ENCODE measurements at regions not wholly inside any gene's neighbourhood (a gene's known extent, or its start where the extent isn't known, plus 50 kb on each side); places are given as distances from the start of the nearest gene placed in this dataset.

- WGBS, 2 experiments (ENCODE audit: extremely low coverage in 2 of 2, insufficient read length in 1 of 2) = 0% methylated on average over 1 of the region's 3 CpGs; no CpG with 5 or more reads in 1 of the 2 experiments
- TF ChIP-seq USF2 (IDR thresholded peaks at IDR 0.05; ENCODE audit: low read depth, low read length) = no peak
- no peak for TF ChIP-seq BHLHE40 (IDR thresholded peaks at IDR 0.05; ENCODE audit: low read depth, low read length)
- TF ChIP-seq CTCF (conservative IDR thresholded peaks at IDR 0.05; ENCODE audit: low read depth, low read length) = no peak
These were observed 95.4 kb downstream of the KCNE4 start for GRCh38 chr2:223147431-223147830.

More at GRCh38 chr2:223147431-223147830, 95.4 kb downstream of the KCNE4 start:
- BruUV-seq (replicated peaks) = no TSS peak
- intact Hi-C loops (cut with micrococcal nuclease) = no loop called here
- Histone ChIP-seq H4K5ac (ENCODE audit: low read depth, low read length) (no peak overlapping the region), H2BK20ac (ENCODE audit: low read depth, low read length) (no peak overlapping the region), H3K18ac (ENCODE audit: low read depth, low read length) (no peak overlapping the region), H3K4me3 (ENCODE audit: insufficient read depth, low read depth, low read length) (no peak overlapping the region), H3K36me3 (ENCODE audit: control insufficient read depth, insufficient read depth, low read length) (no peaks in the 10 kb centered on the region), H3K9ac (ENCODE audit: low read depth, low read length) (no peak overlapping the region), H3K4me2 (ENCODE audit: low read depth, low read length) (no peak overlapping the region), H2AK5ac (ENCODE audit: low read depth, low read length) (no peak overlapping the region), H3K9me1 (ENCODE audit: insufficient read depth, low read length) (no peaks in the 10 kb centered on the region), H2BK5ac (ENCODE audit: low read depth, low read length, poor library complexity, severe bottlenecking) (no peak overlapping the region), H3K23ac (ENCODE audit: low read depth, low read length) (no peak overlapping the region), H3K4me1 (ENCODE audit: control insufficient read depth, insufficient read depth, low read length) (no peaks in the 10 kb centered on the region), H4K20me1 (ENCODE audit: insufficient read depth, low read length) (no peaks in the 10 kb centered on the region), H3K4ac (ENCODE audit: low read depth, low read length) (no peak overlapping the region), H2AK9ac (replicated peaks; ENCODE audit: low read depth, low read length, poor library complexity) (no peak overlapping the region), H4K8ac (ENCODE audit: low read depth in 2 of 2, low read length in 2 of 2) (no peak overlapping the region), H2BK15ac (ENCODE audit: low read depth, low read length) (no peak overlapping the region), H3K27ac (ENCODE audit: insufficient read depth, low read length) (no peak overlapping the region), H2AFZ (replicated peaks; ENCODE audit: low read length, poor library complexity) (no peak overlapping the region), H3K14ac (replicated peaks; ENCODE audit: low read depth, low read length) (no peak overlapping the region), H3K56ac (ENCODE audit: extremely low read depth, insufficient read depth, low read length) (no peak overlapping the region), H4K91ac (ENCODE audit: insufficient read depth, low read depth, low read length) (no peak overlapping the region), H3K27me3 (ENCODE audit: control insufficient read depth, insufficient read depth, low read length) (peaks cover 1% of the 10 kb centered on the region; the same call in 1 of the 2 replicates), H2BK120ac (ENCODE audit: low read depth, low read length) (no peak overlapping the region), H3K9me3 (ENCODE audit: control insufficient read depth, insufficient read depth, low read length) (no peaks in the 10 kb centered on the region), H3K79me1 (ENCODE audit: low read depth in 1 of 2, low read length in 2 of 2) (no peaks in the 10 kb centered on the region)
- CTCF ChIA-PET = interaction anchor here (0.6 to 1.0 kb wide), 2 partner anchors 39 to 486 kb away, joined by 3 to 4 read pairs; no protein-coding TSS in a partner anchor
- in situ Hi-C loops (cut with MboI; ENCODE audit: low sequenced_read_pairs) = no loop called here
- POLR2A ChIA-PET (ENCODE audit: unreplicated experiment) = no interaction called here
- dilution Hi-C loops (cut with HindIII; ENCODE audit: low sequenced_read_pairs, unreplicated experiment) = no loop called here
- no peak for ATAC-seq (ENCODE audit: low read depth)
- no peak for DNase-seq

Measured in IMR-90 (cell line).